Naive B cell (primary cell): ENCODE measurements at regions not wholly inside any gene's neighbourhood (a gene's known extent, or its start where the extent isn't known, plus 50 kb on each side); places are given as distances from the start of the nearest gene placed in this dataset.
"Not testable (repeated sequence)": the region's sequence is repeated elsewhere in the genome, so short reads cannot be mapped to it uniquely, and the experiment has no call there.

Experiments used
- ATAC-seq, 2 donors: fragments of 150-1000 bp; cut with Tn5 transposase; 2 replicates each; pipeline ENCODE4 v1.10.0; 2021; ENCODE audit warnings: low read depth in 2 of 2, mild to moderate bottlenecking in 2 of 2, moderate library complexity in 2 of 2
- DNase-seq: peaks from one replicate; pipeline ENCODE4 v3.0.0; 2022
- H3K27ac Mint-ChIP-seq, 6 donors: one replicate each; pipeline ENCODE4 v1.8.0; 2020 to 2022; ENCODE audit warnings: mild to moderate bottlenecking in 6 of 6, mixed read lengths in 6 of 6, moderate library complexity in 5 of 6, inconsistent platforms in 2 of 6
- H3K27me3 Mint-ChIP-seq, 3 donors: one replicate each; pipeline ENCODE4 v1.8.0; 2021 to 2022; ENCODE audit warnings: mixed read lengths in 3 of 3, mild to moderate bottlenecking in 1 of 3
- H3K36me3 Mint-ChIP-seq, 2 donors: one replicate each; pipeline ENCODE4 v1.8.0; 2020 to 2022; ENCODE audit warnings: mixed read lengths in 2 of 2, inconsistent platforms in 1 of 2, mild to moderate bottlenecking in 1 of 2
- H3K4me1 Mint-ChIP-seq, 3 donors: one replicate each; pipeline ENCODE4 v1.8.0; 2020 to 2022; ENCODE audit warnings: mixed read lengths in 3 of 3, inconsistent platforms in 1 of 3, mild to moderate bottlenecking in 1 of 3, moderate library complexity in 1 of 3
- H3K4me3 Mint-ChIP-seq, 8 donors: one replicate each; pipeline ENCODE4 v1.8.0; 2020 to 2022; ENCODE audit warnings: mild to moderate bottlenecking in 8 of 8, mixed read lengths in 8 of 8, moderate library complexity in 8 of 8, inconsistent platforms in 2 of 8
- H3K9me3 Mint-ChIP-seq, 7 donors: one replicate each; pipeline ENCODE4 v1.8.0; 2020 to 2022; ENCODE audit warnings: mixed read lengths in 7 of 7, mild to moderate bottlenecking in 5 of 7, inconsistent platforms in 2 of 7, moderate library complexity in 1 of 7

DNA sequence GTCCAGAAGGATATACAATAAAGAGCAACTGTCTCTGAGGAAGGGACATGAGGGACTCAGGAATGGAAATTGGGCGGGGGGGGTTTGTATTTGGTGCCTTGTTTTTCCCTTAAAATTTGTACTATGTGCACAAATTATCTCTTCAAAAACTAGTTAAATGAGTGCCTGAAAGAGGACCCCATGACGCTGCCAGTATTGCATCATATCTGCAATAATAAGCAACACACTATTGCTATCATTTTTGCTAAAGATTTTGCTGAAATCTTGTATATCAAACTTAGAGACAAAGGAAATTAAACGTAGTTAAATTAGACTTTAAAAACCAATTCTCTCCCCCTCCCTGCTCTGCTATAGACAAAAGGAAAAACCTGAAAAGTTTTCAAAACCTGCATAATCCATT, 89.7 kb upstream of the SLC30A5 start:
- H3K4me1 Mint-ChIP-seq = no peaks in the 10 kb centered on the region
- ATAC-seq = no peak
- H3K27ac Mint-ChIP-seq = no peak overlapping the region
- no peak for DNase-seq
- H3K27me3 Mint-ChIP-seq = peaks cover 23 to 48% (median 45%) of the 10 kb centered on the region in 3 donors
- H3K36me3 Mint-ChIP-seq = no peaks in the 10 kb centered on the region
- H3K9me3 Mint-ChIP-seq = peaks cover 0 to 1% (median 0%) of the 10 kb centered on the region in 7 donors
- H3K4me3 Mint-ChIP-seq = no peak overlapping the region

DNA sequence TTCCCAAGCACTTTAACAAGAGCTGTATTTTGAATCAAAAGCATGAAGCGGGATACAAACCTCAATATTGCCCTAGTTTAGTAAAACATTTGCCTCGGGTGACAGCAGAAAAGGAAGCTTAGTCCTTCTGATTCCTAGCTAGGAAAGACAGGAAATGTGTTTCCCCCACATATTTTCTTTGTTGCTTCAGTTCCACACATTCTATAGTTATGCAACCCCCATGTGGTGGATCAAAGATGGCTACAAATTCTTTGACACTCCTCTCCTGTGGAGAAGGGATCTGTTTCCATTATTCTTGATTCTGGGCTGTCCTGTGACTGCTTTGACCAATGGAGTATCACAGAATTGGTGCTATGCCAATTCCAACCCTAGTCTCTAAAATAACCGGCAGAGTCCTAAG, 89.1 kb upstream of the SLC30A5 start:
- DNase-seq = no peak

DNA sequence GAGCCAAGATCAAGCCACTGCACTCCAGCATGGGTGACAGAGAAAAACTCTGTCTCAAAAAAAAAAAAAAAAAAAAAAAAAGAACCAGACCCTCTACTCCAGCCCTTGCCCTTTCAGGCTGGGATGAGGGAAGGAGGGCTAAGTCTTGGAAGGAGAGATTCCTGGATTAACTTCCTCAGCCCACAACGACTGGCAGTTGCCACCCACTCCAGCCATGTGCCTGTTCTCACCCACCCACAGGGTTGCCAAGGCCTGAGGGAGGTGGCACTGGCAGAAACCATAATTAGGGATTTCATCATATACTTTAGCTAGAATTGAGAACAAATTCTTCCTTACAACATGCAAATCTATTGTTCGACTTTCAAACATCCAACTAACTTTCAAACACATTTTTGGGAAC, 87.8 kb upstream of the SLC30A5 start:
- no peak for DNase-seq
- no peaks in the 10 kb centered on the region for H3K4me1 Mint-ChIP-seq
- H3K27ac Mint-ChIP-seq = no peak overlapping the region
- H3K27me3 Mint-ChIP-seq = peaks cover 23 to 56% (median 56%) of the 10 kb centered on the region in 3 donors
- no peak overlapping the region for H3K4me3 Mint-ChIP-seq
- H3K9me3 Mint-ChIP-seq = no peaks in the 10 kb centered on the region
- ATAC-seq = no peak
- H3K36me3 Mint-ChIP-seq = no peaks in the 10 kb centered on the region

More for the DNA sequence above, 89.1 kb upstream of the SLC30A5 start:
- no peak for ATAC-seq
- H3K27ac Mint-ChIP-seq = no peak overlapping the region
- H3K36me3 Mint-ChIP-seq = no peaks in the 10 kb centered on the region
- no peaks in the 10 kb centered on the region for H3K4me1 Mint-ChIP-seq
- no peak overlapping the region for H3K4me3 Mint-ChIP-seq
- no peaks in the 10 kb centered on the region for H3K9me3 Mint-ChIP-seq
- H3K27me3 Mint-ChIP-seq = peaks cover 23 to 54% (median 50%) of the 10 kb centered on the region in 3 donors

DNA sequence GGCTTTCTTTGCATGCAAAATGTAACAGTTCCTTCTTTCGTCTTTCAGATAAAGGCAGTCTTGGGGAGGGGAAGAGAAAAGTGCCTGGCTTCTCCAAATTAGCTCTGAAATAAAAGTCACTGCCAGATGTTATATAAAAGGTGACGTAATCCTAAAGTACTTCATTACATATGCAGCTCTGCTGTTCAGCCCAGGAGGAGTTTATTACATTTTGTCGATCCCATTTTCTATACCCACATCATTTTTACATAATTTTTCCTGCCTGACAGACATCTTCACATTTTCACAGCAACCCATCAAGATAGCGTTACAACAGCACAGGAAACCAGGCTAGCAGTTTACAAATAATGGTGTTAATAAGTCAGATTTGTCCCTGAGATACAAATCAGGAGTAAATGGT, 86.7 kb upstream of the SLC30A5 start:
- no peaks in the 10 kb centered on the region for H3K36me3 Mint-ChIP-seq
- H3K27me3 Mint-ChIP-seq = peaks cover 23 to 56% (median 56%) of the 10 kb centered on the region in 3 donors
- ATAC-seq (no peak), DNase-seq (no peak)
- H3K9me3 Mint-ChIP-seq = no peaks in the 10 kb centered on the region
- no peak overlapping the region for H3K4me3 Mint-ChIP-seq
- no peak overlapping the region for H3K27ac Mint-ChIP-seq
- no peaks in the 10 kb centered on the region for H3K4me1 Mint-ChIP-seq

DNA sequence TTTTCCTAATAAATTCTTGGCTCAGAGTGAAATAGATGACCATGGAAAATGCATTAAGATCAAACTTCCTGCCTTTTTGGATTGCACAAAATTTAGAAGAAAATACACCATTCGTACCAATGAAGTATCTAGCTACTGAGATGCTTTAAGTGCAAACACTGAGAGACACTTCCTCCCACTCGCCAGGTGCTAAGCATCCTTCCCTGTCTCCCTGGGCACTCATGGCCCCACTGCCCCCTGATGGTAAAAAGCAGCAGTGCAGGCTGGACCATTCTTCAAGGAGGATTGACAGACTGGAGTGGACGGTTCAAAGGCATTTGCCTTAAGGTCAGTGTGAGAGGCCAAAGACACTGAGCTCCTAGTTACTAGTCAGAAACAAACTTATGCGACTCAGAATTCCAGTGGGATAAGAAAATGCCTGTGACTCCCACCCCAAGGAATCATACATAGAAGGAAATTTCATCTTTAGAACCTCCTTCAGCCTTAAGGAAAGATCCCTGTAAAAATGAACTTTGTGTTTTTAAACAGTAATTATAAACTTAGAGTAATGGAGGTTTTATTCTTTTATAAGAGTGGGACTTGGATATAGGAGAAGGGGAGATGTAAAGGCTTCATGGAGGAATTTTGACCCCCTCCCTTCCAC, 86.0 kb upstream of the SLC30A5 start:
- H3K27me3 Mint-ChIP-seq = peaks cover 22 to 54% (median 53%) of the 10 kb centered on the region in 3 donors
- no peaks in the 10 kb centered on the region for H3K9me3 Mint-ChIP-seq
- H3K27ac Mint-ChIP-seq = peak overlapping the region in 1 of 6 donors; percentile 10
- DNase-seq = peak; percentile 50
- no peak overlapping the region for H3K4me3 Mint-ChIP-seq
- H3K36me3 Mint-ChIP-seq = no peaks in the 10 kb centered on the region
- H3K4me1 Mint-ChIP-seq = no peaks in the 10 kb centered on the region
- peak; percentile 74 to 90 for ATAC-seq

DNA sequence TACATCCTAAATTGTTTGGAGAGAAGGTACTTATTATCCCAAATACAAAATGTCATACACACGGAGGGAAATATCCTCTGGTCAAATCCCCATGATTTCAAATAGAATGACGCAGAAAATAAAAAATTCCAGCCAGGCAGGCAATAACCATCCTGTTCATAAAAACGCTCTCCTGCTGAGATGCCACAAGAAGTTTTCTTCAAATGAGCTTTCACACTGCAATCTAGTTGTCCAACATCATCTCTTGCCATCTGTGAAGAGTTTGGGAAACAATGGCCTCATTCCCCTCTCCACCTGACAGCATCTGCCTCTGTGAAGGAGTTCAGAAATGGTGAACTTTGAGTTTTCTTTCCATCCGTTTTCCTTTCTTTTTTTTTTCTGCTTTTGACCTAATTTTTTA, 83.3 kb upstream of the SLC30A5 start:
- DNase-seq (no peak), ATAC-seq (no peak)
- Mint-ChIP-seq H3K36me3 (peaks cover 0 to 10% of the 10 kb centered on the region in 2 donors), H3K4me1 (peaks cover 2 to 15% (median 5%) of the 10 kb centered on the region in 3 donors), H3K27me3 (peaks cover 10 to 32% (median 29%) of the 10 kb centered on the region in 3 donors), H3K4me3 (no peak overlapping the region), H3K27ac (no peak overlapping the region), H3K9me3 (peaks cover 4 to 16% (median 13%) of the 10 kb centered on the region in 7 donors)

DNA sequence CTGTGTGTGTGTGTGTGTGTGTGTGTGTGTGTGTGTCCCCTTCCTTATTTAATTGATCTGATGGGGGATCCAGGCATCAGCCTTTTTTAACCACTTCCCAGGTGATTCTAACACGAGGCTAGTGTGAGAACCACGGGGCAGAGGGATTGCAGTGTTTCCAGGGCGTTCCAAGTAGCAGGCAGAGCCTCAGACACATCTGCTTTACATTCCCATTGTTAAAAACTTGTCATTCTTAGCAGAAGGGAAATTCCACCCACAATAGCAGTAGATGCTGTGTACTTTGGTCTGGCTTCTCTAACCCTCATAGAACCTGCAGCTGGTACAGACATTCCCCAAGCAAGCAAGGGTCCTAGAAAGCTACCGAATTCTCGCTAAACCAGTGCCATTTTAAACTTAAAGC, 81.9 kb upstream of the SLC30A5 start:
- no peak overlapping the region for H3K27ac Mint-ChIP-seq
- DNase-seq (no peak), ATAC-seq (no peak)
- H3K4me1 Mint-ChIP-seq = peaks cover 2 to 15% (median 5%) of the 10 kb centered on the region in 3 donors
- H3K4me3 Mint-ChIP-seq = no peak overlapping the region
- H3K27me3 Mint-ChIP-seq = peaks cover 10 to 23% (median 23%) of the 10 kb centered on the region in 3 donors
- H3K36me3 Mint-ChIP-seq = peaks cover 0 to 10% of the 10 kb centered on the region in 2 donors
- H3K9me3 Mint-ChIP-seq = peaks cover 4 to 16% (median 13%) of the 10 kb centered on the region in 7 donors

DNA sequence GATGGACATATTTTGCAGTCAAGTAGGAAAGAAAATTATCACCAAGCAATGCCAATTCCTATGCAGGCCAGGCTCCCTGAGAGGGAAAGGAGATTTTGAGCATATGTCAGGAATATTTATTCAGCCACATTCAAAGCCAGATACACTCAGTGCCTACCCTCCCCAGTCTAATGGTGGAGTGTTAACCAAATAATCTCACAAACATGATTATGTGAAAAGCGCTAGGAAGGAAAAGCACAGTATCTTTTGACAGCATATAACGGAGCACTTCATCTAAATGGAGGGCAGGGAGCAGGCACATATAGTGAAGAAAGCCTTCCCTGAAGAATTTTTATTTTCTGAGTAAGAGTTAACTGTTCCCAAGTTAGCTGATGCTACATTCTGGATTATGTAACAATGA, 80.3 kb upstream of the SLC30A5 start:
- H3K27ac Mint-ChIP-seq = peak overlapping the region in 5 of 6 donors; percentile 62 to 95 (median 81)
- peaks cover 4 to 16% (median 13%) of the 10 kb centered on the region in 7 donors for H3K9me3 Mint-ChIP-seq
- peaks cover 0 to 10% of the 10 kb centered on the region in 2 donors for H3K36me3 Mint-ChIP-seq
- DNase-seq (no peak), ATAC-seq (no peak)
- peaks cover 2 to 15% (median 5%) of the 10 kb centered on the region in 3 donors for H3K4me1 Mint-ChIP-seq
- no peak overlapping the region for H3K4me3 Mint-ChIP-seq
- peaks cover 2 to 19% (median 18%) of the 10 kb centered on the region in 3 donors for H3K27me3 Mint-ChIP-seq

DNA sequence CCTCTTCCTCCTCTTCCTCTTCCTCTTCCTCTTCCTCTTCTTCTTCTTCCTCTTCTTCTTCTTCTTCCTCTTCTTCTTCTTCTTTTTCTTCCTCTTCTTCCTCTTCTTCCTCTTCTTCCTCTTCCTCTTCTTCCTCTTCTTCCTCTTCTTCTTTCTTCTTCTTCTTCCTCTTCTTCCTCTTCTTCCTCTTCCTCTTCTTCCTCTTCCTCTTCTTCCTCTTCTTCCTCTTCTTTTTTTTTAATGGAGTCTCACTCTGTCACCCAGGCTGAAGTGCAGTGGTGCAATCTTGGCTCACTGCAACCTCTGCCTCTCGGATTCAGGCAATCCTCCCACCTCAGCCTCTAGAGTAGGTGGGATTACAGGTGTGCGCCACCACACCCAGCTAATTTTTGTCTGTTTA, 79.8 kb upstream of the SLC30A5 start:
- not testable (repeated sequence) for H3K4me3 Mint-ChIP-seq, DNase-seq, ATAC-seq
- Mint-ChIP-seq H3K4me1 (peaks cover 2 to 15% (median 5%) of the 10 kb centered on the region in 3 donors), H3K9me3 (peaks cover 4 to 16% (median 13%) of the 10 kb centered on the region in 7 donors), H3K27me3 (peaks cover 0 to 18% (median 16%) of the 10 kb centered on the region in 3 donors), H3K36me3 (peaks cover 0 to 10% of the 10 kb centered on the region in 2 donors), H3K27ac (peak overlapping the region; percentile 26 to 95 (median 88))

DNA sequence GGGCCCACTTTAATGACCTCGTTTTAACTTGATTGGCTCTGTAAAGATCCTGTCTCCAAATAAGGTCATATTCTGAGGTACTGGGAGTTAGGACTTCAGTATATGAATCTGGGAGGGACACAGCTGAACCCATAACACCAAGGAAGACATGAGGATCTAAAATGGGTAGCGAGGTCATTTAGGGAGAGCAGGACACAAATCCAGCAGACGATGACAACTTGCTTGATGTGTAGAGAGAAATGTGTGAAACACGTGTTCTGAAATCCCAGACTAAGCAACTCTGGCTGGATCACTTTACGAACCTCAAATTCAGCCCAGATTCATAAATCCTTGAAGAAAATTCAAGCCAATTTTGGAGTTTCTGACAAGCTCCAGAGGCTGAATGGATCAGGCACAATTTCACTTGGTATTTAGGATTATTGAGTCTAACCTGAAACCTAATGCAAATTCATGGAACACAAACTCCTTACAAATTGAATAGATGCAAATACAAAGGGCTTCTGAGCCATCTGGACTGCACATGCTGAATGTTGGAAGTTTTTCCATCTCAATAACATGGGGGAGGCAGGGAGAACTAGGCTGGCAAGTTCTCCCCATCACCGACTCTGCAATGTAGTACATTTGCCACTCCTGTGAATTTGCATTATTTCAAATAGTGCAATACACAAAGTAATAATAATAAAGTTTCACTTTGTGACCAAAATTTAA, 74.0 kb upstream of the SLC30A5 start:
- Mint-ChIP-seq H3K36me3 (no peaks in the 10 kb centered on the region), H3K27me3 (peaks cover 22 to 25% (median 24%) of the 10 kb centered on the region in 3 donors), H3K27ac (no peak overlapping the region), H3K4me1 (no peaks in the 10 kb centered on the region), H3K4me3 (no peak overlapping the region), H3K9me3 (peaks cover 0 to 3% (median 0%) of the 10 kb centered on the region in 7 donors)
- DNase-seq = no peak
- ATAC-seq = no peak

DNA sequence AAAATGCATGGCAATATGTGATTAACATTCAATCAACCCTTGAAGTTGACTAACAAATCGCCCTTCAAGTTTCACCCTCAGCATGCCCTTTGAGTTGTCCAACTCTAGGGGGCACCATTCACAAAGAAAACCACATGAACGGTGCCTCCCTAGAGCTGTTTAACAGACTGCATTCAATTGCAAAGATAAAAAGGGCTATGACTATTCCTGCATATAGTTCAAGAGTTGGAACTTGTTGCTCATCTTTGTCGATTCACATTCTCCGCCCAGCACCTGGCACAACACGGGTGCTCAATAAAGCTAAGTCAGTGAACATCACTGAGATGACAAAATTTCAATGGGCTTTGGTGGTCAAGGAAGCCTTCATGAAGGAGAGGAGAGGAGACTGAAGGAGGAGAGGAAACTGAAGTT, 69.6 kb upstream of the SLC30A5 start:
- H3K27ac Mint-ChIP-seq = no peak overlapping the region
- peaks cover 15 to 30% (median 16%) of the 10 kb centered on the region in 3 donors for H3K27me3 Mint-ChIP-seq
- no peak for ATAC-seq
- H3K36me3 Mint-ChIP-seq = no peaks in the 10 kb centered on the region
- no peaks in the 10 kb centered on the region for H3K9me3 Mint-ChIP-seq
- H3K4me1 Mint-ChIP-seq = peaks cover 0 to 7% (median 0%) of the 10 kb centered on the region in 3 donors
- H3K4me3 Mint-ChIP-seq = no peak overlapping the region
- no peak for DNase-seq

DNA sequence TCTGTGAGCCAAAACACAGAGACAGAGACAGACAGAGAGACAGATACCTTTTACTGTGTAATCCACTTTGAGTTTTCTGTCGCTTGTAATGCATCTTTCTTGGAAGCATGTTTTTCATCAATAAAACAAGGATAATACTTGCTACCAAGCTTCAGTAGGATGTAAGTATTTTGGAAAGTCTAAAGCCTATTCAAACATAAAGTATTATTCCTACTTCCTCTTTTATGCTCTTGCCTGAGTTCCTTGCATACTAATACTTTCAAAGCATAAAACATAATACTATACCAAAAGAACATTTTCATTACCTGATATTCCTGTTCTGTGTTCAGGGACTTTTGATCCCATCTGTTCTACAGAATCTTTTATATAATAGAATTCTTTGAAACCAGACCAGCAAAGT, 64.5 kb upstream of the SLC30A5 start:
- peaks cover 0 to 7% (median 0%) of the 10 kb centered on the region in 3 donors for H3K4me1 Mint-ChIP-seq
- no peak overlapping the region for H3K4me3 Mint-ChIP-seq
- H3K27me3 Mint-ChIP-seq = peaks cover 13 to 20% (median 19%) of the 10 kb centered on the region in 3 donors
- H3K36me3 Mint-ChIP-seq = no peaks in the 10 kb centered on the region
- peak; percentile 36 to 40 for ATAC-seq
- H3K27ac Mint-ChIP-seq = no peak overlapping the region
- no peaks in the 10 kb centered on the region for H3K9me3 Mint-ChIP-seq
- no peak for DNase-seq

DNA sequence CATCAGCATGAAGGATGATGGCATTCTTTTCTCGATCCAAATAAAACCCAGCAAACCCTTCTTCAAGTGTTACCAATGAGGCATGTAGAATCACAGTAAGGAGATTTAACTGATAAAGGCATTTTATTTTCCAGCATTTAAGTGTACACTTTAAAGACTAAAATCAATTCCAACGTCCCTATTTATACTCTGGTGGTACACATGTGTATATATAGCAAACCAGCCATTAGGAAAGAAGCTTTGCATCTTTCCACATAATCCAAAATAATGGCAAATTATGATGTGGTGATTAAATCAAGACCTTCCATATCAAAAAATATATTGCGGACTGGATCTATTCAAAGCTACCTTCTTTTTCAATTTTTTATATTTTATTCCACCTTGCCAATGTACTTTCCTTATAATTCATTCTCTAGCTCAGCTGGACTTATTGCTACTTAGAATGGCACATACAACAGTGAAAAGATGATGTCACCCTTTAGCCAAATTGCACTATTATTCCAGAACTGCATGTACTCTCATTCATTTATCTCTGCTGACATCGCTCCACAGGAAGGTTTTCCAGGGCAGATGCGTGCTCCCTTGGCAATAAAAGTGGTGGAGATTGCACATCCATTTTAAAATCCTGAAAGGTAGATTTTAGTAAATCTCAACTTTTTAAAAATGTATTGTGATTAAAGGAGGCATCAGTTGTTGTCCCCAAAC, 63.3 kb upstream of the SLC30A5 start:
- ATAC-seq = no peak
- no peak overlapping the region for H3K4me3 Mint-ChIP-seq
- no peaks in the 10 kb centered on the region for H3K9me3 Mint-ChIP-seq
- H3K36me3 Mint-ChIP-seq = no peaks in the 10 kb centered on the region
- H3K4me1 Mint-ChIP-seq = peaks cover 0 to 7% (median 0%) of the 10 kb centered on the region in 3 donors
- H3K27ac Mint-ChIP-seq = no peak overlapping the region
- DNase-seq = no peak
- H3K27me3 Mint-ChIP-seq = peaks cover 13 to 20% (median 14%) of the 10 kb centered on the region in 3 donors
